NCI-H2107 (cell line): ENCODE measurements at regions not wholly inside any gene's neighbourhood (a gene's known extent, or its start where the extent isn't known, plus 50 kb on each side); places are given as distances from the start of the nearest gene placed in this dataset.

Experiments used
- DNase-seq: peaks from one replicate; lab custom pipeline; 2025; lab: John Stamatoyannopoulos, UW

GRCh38 chr16:27719106-27719445 is 169.1 kb downstream of the KATNIP start:
- no peak for DNase-seq

GRCh38 chr16:27720731-27721530 is 171.0 kb downstream of the KATNIP start:
- DNase-seq: no peak

- no peak for DNase-seq
Measured at GRCh38 chr16:27721531-27722181, 171.7 kb downstream of the KATNIP start.

- no peak for DNase-seq
Measured at GRCh38 chr16:27722207-27722606, 172.3 kb downstream of the KATNIP start.

GRCh38 chr16:27722892-27723450 is 173.0 kb downstream of the KATNIP start:
- DNase-seq: no peak

GRCh38 chr16:27723711-27724481 is 174.0 kb downstream of the KATNIP start:
- DNase-seq: no peak

DNA sequence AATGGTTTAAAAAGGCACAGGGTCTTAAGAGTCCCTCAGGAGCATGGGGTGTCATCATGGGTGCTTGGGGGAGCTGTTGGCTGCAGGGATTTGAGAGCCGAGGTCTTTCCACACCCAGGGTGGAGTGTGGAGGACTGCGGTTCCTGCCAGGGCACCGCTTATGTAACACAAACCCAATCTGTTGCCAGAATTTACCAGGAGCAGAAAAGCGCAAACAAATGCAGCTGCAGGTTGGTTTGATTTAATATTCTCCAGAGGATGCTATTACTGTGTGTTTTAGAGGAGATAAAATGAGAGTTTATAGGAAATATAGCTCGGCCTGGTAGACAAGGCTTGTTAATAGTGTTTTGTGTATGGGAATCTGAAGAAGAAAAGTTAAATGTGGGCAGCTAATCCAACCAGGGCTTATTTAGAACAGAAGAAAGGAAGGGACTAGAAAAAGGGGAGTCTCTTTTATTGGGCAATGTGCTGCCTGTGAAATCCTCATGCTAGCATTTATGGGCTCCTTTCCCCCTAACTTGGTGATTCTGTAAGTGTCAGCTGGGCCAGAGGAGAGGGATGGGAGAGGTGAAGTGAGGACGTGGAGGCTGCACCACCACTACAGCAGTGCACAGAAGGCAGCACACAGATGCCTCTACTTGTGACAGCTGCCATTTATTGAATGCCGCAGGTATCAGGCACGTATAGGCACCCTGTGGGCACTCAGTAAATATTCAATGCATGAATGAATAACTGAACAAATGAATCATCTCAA is 174.7 kb downstream of the KATNIP start:
- no peak for DNase-seq

GRCh38 chr16:27725236-27726000 is 175.5 kb downstream of the KATNIP start:
- DNase-seq: no peak

DNA sequence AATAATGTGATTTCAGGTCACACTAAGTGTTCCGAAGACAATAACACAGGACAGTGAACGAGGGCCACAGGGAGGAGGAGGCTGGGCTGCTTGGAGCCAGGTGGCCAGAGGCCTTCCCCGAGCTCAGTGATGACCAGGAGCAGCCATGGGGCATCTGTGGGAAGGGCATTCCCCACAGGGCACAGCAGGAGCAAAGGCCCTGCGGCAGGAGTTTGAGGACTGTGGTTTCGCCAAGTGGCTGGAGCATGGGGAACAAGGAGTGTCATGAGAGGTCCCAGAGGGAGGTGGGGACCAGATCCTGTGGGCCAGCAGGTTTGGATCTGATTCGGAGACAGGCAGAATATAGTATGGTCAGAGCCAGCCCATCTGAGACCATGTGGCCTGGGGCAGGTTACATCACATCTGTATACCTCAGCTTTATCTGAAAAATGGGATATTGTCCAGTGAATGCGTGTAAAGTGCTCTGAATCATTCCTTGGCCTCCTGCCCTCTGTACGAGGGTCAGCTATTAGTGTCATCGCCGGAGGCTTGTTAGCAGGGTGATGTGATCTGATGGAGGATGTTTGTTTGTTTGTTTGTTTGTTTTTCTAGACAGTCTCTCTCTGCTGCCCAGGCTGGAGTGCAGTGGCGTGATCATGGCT is 176.8 kb downstream of the KATNIP start:
- no peak for DNase-seq

GRCh38 chr16:27727941-27728340 is 178.0 kb downstream of the KATNIP start:
- no peak for DNase-seq

- DNase-seq: no peak
Measured at GRCh38 chr16:27728691-27729090, 178.7 kb downstream of the KATNIP start.

- no peak for DNase-seq
Measured at GRCh38 chr16:27729516-27730304, 179.8 kb downstream of the KATNIP start.

DNA sequence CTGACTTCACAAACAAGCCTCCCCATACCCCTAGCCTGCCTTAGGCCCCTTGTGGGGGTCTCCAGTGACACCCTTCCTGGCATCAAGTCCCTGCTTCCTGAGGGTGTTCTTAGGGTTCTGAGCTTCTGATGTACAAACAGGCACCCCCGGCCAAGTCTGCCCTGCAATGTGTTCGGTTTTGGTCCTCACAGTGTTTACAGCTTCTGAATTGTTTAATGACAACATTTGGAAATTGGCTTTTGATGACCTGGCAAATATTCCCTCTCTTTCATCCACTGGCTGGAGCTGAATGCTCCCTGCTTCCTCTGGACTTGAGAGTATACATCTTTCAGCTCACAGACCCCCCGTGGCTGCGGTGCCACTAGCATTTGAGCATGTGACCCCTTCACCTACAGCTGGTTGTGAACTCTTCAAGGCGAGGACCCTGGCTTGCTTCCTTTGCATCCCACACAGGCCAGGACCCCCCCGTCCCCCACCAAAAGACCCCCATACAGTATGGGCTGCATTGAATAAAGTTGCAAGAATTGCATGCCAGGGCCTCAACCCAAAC is 180.8 kb downstream of the KATNIP start:
- no peak for DNase-seq

DNA sequence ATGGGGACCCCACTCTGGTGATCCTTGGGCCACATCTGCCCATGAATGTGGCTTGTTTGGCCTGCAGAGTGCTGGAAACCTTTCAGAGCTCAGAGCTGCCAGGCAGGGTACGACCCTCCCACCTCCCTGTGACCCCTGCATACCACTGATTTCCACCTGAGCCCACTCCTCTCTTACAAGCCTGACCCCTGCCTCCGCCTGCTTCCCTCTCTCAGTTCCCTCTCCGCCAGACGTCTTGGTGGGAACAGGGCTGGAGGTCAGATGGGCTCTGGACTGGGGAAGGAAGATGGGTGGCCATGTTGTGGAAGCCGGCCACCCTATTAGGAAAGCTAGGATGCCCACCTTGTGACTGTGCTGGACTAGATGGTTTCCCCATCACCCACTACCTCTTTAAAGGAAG is 185.1 kb downstream of the KATNIP start:
- DNase-seq: no peak

DNA sequence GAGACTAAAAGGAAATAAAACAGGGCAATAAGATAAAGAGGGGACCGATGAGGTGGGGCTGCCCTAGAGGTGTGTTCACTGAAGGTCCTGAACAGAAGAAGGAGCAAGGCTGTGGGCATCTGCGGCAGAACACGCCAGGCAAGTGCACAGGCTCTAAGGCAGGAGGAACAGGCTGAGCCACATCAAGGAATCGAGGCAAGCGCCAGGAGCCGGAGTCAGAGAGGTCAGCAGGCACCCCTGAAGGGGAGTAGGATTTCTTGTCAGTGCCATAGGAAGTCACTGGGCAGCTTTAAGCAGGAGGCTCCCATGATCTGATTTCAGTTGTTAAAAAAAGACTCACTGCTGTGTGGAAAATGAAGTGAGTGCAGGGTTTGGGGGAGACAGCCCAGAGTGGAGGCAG is 186.5 kb downstream of the KATNIP start:
- no peak for DNase-seq

- no peak for DNase-seq
Measured at GRCh38 chr16:27737513-27737912, 187.6 kb downstream of the KATNIP start.
